HT1080 (cell line): ENCODE measurements at regions not wholly inside any gene's neighbourhood (a gene's known extent, or its start where the extent isn't known, plus 50 kb on each side); places are given as distances from the start of the nearest gene placed in this dataset.

Source experiments
- DNase-seq: peaks from one replicate; pipeline ENCODE4 v3.0.0-alpha.2; 2015; ENCODE audit warnings: low read depth

DNA sequence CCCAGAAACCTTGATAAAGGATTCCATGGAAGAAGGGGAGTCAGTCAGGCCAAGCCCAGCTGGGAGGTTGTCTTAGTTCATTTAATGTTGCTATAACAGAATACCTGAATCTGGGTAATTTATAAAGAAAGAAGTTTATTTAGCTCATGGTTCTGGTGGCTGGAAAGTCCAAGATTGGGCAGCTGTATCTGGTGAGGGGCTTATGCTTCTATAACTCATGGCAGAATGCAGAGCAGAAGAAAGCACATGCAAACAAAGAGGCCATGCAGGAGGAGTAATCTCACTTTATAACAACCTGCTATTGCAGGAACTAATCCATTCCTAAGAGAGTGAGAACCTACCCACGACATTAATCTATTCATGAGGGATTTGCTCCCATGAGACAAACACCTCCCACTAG lies 54.2 kb upstream of the ANKRD1 start:
- DNase-seq: no peak

- no peak for DNase-seq
Measured at GRCh38 chr10:90977162-90977854, 56.4 kb upstream of the ANKRD1 start.

GRCh38 chr10:90977855-90978486 lies 57.1 kb upstream of the ANKRD1 start:
- no peak for DNase-seq

DNA sequence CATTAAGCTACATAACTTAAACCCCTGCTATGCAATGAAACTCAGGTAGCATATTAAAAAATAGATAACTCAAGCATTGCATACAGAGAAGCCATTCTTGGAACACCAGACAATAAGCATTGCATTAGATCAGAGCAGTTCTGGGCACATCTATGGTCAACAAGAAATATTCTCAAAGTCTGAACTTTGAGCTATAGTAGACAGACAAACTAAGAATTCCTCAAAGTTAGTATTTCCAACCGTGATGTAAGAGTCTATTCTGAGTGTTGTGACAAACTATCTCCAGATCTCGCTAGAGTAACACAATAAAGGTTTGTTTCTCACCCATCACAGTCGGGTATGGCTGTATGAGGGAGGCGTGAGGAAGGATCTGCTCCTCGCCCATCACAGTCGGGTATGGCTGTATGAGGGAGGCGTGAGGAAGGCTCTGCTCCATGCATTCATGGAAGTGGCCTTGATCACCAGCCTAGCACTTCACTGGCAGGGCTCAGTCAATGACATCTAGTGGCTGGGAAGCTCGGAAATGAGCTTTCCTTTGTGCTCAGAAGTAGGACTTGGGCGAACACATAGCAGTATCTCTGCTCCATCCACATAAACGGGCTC lies 61.6 kb upstream of the ANKRD1 start:
- DNase-seq: no peak

DNA sequence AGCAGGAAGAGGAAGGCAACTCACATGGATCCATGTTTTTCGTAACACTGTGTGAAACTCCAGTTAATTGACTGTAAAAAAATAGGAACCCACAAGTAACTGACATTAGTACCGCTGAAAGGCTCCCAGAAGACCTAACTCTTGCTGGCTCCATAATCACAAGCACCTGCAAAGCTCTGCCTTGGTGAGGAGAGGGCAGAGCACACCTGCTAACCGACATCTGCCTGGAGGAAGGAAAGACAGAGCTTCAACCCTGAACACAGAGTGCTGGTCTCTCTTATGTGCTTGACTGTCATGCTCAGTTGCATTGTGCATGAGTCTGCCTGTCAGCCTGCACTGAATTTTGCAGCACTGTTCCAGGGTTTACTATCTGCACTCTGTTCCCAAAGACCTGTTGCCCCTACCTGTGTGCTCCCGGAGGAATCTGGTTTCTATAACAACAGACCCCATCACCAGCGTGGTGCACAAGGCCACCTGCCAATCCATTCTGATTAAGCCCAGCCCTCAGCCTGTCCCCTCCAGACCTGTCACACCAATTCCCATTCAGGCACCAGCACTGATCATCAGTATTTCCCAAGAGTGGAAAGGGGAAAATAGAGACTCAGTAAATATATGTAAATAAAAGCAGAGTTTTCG lies 63.1 kb upstream of the ANKRD1 start:
- no peak for DNase-seq

DNA sequence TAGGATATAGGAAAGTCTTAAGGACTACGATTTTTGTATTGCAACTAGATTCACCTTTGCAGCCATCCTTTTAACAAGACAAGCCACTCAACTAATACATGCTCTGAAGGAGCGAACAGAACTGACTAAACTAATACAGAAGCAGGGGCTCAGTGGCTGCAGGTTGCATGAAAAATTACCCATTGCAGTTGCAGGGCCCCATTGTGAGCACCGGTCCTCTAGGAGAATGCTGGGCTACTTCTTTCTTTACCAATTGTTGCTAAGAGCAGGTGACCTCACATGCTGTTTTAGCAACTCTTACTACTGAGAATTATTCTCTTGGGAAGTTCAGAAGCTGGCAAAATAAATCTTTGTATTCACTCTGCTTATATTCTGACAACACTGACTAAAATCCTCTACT lies 64.0 kb upstream of the ANKRD1 start:
- DNase-seq: no peak

DNA sequence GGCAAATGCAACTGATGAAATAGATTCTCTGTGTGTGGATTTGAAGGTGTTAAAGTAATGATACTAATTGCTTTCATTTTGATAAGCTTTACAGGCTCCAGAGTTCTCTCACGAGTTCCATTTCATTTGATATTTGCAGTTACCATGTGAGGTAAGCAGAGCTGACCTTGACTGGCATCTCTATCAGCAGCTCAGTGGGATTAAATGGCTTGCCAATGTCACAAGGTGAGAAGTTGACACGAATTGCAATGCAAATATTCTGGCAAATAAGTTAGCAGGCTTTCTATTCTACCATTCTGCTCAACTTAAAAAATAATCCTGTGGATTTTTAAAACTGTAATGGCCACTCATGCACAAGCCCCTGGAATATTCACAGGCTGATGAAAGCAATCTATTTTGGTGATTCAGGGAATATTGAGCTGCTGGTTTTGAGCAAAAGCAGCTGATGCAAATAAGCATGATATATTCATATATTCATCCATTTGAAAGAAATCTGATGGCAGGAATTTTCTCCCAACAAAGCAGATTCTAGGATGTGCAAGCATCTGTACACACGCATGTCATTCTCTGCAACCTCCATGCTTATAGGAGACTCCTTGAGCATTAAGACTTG lies 64.5 kb upstream of the ANKRD1 start:
- DNase-seq: no peak

DNA sequence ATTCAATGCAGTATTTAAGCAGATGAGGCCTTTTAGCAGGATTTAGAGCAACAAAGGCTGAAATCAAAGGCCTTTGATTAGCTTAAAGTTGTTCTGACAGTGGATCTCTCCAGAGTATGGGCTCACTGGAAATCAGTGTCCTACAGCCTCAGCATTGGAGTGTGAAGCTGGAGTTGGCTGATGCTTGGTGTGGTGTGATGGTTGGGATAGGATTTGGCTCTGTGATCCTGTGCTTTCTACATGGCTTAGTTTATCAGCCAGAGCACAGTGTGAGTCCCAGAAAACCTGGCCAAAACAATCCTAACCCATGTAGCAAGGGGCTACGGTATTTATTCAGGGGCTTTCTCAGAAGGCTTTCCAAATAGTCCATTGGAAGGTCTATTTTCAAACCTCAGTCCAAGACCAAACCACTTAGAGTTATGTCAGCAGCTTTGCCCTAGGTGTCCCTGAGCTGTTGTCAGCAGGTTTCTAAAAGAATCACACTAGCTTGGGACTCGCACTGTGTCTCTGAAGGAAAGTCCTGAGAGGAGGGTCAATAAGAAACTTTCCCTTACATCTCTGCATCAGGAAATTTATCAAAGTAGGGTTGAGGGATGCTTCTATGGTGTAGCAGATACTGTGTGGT lies 65.4 kb upstream of the ANKRD1 start:
- no peak for DNase-seq

DNA sequence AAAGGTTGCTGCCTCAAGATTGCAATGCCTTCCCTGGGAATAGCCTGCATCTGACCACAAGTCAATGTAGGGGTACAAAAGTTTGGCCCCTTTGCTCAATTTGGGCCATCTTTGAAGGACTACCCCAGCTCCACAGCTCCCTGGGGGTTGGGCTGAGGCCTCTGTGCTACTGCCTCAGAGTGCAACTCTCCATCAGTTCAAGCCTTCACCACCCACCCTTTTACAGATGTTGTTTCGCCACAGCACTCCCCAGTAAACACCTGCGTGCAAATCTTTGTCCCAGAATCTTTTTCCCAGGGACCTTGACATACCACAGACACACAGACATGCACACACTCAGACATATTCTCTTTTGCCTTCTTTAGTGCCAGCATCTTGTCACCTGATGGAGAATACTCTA lies 66.0 kb upstream of the ANKRD1 start:
- DNase-seq: no peak

DNA sequence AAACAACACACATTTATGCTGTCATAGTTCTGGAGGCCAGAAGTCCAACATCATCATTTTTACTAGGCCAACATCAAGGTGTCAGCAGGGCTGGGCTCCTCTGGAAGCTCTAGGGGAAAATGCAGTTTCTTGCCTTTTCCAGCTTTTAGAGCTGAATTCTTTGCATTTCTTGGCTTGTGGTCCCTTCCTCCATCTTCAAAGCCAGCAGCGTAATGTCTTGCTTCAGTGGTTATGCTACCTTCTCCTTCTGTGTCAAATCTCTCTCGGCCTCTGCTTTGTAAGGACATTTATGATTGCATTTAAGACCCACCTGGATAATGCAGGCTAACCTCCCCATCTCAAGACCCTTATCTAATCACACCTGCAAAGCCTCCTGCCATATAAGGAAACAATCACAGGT lies 66.5 kb upstream of the ANKRD1 start:
- DNase-seq: no peak

DNA sequence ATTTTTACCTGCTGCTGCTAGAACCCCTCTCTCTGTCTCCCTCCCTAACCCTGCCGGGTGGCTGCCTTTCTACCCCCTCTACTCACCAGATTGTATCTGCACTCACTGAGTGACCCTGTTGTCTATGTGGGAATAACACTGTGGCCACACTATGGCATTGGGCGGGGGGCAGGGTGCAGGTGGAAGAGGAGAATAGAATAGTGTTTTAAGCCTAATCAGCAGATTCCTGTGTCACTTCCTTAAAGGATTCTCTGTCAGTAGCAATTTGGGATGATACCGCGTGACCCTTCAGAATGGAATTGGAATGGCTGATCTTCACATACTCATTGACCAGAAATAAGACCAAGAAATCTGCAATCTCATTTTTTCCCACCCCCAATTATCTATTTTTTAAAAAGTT lies 67.1 kb upstream of the ANKRD1 start:
- no peak for DNase-seq

GRCh38 chr10:90988802-90989201 lies 67.9 kb upstream of the ANKRD1 start:
- DNase-seq: no peak

DNA sequence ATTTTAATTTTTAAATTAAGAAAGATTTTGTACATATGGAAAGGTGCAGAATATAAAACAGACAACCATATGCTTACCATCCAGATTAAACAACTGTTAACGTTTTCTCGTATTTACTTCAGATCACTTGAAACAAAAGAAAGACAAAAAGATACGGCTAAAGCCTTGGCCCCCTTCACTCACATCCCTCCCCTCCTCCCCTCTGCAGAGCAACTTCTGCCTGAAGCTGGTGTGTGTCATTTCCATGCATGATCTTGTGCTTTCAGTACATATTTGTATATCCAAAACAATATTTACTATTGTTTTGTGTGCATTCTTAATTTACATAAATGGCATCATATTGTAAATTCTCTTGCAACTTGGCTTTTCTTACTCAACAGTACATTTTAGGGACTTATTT lies 68.5 kb upstream of the ANKRD1 start:
- no peak for DNase-seq

GRCh38 chr10:90992462-90992861 lies 71.6 kb upstream of the ANKRD1 start:
- DNase-seq: no peak

DNA sequence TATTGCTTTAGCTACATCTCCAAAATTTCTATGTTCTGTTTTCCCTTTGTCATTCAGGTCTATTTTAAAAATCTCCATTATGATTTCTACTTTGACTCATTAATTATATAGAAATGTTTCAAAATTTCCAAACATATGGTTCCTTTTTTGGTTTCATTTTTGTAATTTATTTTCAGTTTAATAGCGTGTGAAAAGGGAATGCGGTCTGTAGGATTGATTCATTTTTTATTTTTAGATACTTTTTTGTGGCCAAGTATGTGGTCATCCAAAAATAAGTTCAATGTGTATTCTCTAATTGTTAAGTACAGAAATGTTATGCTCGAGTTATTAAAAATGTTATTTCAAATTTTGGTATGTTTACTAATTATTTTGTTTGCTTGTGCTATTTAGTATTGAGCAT lies 72.5 kb upstream of the ANKRD1 start:
- DNase-seq: no peak

DNA sequence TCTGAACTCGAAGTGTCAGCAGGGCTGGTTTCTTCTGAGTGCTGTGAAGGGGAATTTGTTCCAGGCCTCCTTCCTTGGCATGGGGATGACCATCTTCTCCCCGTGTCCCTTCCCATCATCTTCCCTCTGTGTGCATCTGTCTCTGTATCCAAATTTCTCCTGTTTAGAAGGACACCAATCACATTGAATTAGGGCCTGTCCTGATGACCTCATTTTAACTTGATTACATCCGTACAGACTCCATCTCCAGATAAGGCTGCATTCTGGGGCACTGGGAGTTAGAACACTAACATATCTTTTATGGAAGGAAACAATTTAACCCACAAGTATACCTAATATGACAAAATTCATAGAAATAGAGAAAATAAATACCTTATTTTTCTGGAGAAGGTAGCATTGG lies 76.8 kb upstream of the ANKRD1 start:
- DNase-seq: no peak

DNA sequence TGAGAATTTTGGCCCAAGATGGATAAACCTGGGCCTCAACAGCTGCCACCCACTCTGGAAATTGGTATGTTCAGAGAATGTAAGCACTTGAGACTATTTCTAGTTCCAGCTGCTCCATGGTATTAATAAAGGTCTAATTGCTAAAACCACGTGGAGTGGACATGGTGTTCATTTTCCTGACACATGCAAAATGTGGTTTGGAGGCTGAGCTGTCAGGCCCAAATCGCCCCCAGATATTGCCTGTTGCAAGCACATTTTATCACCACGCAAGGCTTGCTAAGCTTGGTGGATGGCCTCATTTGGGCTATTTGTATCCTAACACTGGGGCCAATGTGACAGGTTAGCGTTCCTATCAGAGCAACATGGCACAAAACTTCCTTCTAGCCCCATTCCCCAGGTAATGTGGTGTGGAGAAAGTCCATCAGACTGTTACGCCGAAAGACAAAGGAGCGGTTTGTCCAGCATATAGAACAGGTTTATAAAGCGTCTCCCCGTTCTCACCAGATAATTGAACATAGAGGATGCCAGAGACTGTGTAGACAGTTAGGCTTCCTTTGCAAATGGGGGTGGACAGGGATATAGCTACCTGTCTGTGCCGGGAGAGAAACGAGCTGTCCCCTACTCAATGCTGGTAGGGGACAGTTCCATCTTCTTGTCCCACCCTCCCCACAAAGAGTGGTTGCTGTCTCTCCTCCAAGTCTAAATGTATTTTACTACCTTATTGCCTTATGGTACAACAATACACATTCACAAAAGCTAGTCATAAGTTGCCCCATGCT lies 78.0 kb upstream of the ANKRD1 start:
- no peak for DNase-seq

DNA sequence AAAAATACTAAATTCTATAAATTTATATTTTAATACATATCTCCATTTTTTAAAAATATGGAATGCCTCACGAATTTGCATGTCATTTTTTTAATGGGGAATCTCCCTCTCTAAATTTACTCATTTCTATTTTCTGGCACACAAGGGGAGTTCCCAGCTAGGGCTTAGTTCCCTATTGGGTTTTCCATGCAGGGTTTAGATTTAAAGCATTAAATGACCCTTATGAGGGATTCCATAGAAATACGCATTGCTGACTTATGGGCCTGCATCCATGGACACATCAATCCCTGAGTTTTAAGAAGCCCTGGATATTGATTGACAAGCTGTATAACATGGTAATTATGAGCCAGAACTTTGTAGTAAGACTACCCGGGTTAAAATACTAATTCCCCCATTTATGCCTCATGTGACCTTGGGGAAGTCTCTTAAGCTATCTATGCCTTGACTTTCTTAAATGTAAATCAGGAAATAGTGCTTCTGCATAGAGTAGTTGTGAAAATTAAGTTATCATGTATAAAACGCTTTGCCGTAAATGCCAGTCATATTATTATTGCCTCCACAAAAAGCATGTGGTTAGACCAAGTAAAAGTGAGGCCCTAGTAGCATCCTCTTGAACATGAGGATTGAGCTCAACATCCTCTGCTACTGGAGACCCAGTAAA lies 78.8 kb upstream of the ANKRD1 start:
- no peak for DNase-seq

- no peak for DNase-seq
Measured at GRCh38 chr10:91000470-91000869, 79.6 kb upstream of the ANKRD1 start.

GRCh38 chr10:91000985-91001384 lies 80.1 kb upstream of the ANKRD1 start:
- DNase-seq: no peak
